ENCODE measurements at regions not wholly inside any gene's neighbourhood (a gene's known extent, or its start where the extent isn't known, plus 50 kb on each side); places are given as distances from the start of the nearest gene placed in this dataset.

DNA sequence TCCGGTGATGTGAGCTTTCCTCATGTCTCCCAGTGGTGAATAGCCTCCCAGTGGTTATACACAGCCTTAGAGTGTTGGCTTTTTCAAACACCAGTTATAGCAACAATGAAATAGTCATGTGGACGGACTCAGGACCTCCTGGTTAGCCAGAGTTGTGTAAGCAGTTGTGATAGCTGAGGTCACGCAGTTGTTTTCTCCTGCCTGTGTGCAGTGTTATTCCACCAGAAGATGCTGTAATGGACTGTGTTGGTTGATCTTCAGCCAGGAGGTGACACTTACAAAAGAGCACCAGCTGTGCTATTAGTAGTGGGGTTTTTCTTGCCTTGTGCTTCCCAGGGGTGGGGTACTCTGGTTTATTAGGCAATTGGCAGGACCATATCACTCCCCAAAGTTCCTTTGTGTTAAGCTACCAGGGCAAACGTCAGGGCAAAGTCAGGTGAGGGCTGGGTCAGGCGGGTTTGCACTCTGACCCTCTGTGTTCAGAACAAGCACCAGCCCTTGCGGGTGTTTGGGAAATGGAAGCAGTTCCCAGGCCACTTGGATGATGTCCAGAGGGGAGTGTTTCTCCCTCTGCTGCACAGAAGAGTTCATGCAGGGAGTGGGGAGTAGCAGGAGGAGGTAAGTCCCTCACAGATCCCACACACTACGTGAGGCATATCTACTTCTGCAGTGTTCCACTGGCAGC is 252.6 kb downstream of the TMEM47 start:
- H2AFZ ChIP-seq (ENCODE audit: low read depth, low read length, poor library complexity, severe bottlenecking): no peak overlapping the region
- TF ChIP-seq ELF1 (IDR thresholded peaks at IDR 0.05; ENCODE audit: borderline replicate concordance, low read depth) (no peak), YY1 (IDR thresholded peaks at IDR 0.05; ENCODE audit: extremely low read depth, insufficient replicate concordance, low read depth, low read length) (no peak), POLR2AphosphoS5 (IDR thresholded peaks at IDR 0.05; ENCODE audit: low read depth, low read length) (no peak), FOSL1 (IDR thresholded peaks at IDR 0.05; ENCODE audit: low read depth) (no peak), SIN3A (IDR thresholded peaks at IDR 0.05; ENCODE audit: low read depth) (no peak), CBX3 (IDR thresholded peaks at IDR 0.05; ENCODE audit: low read depth) (no peak), CEBPB (IDR thresholded peaks at IDR 0.05; ENCODE audit: low read depth) (no peak), EGR1 (IDR thresholded peaks at IDR 0.05; ENCODE audit: low read depth) (no peak), SRF (IDR thresholded peaks at IDR 0.05; ENCODE audit: low read depth) (no peak), CTCF (IDR thresholded peaks at IDR 0.05 in 2 of 3, conservative IDR thresholded peaks at IDR 0.05 in 1 of 3; ENCODE audit: borderline replicate concordance in 1 of 3, insufficient read depth in 1 of 3, low read depth in 2 of 3, low read length in 2 of 3) (no peak), ZFX (IDR thresholded peaks at IDR 0.05) (no peak)
- ATAC-seq: no peak
- H3K9me2 ChIP-seq (ENCODE audit: insufficient read depth): no peaks in the 10 kb centered on the region
- H3K9ac ChIP-seq (ENCODE audit: low read length): no peak overlapping the region
- no peak for DNase-seq (ENCODE audit: low read depth, low spot score)
- ChIA-PET CTCF (no interaction called here), RAD21 (ENCODE audit: low non-redundant PET in 1 of 2, low total read pairs in 2 of 2, uncharacterized antibody in 2 of 2, unreplicated experiment in 2 of 2) (no interaction called here), POLR2A (no interaction called here)
- H3K9me3 ChIP-seq (ENCODE audit: control insufficient read depth in 1 of 2, insufficient read depth in 1 of 2, low read depth in 1 of 2, low read length in 2 of 2): no peaks in the 10 kb centered on the region
- H3K79me2 ChIP-seq (ENCODE audit: insufficient read depth, low read length): no peaks in the 10 kb centered on the region
- no peaks in the 10 kb centered on the region for H4K20me1 ChIP-seq (ENCODE audit: insufficient read depth)
- H3K36me3 ChIP-seq (ENCODE audit: control insufficient read depth in 1 of 2, insufficient read depth in 2 of 2, low read length in 2 of 2): no peaks in the 10 kb centered on the region
- no peaks in the 10 kb centered on the region for H3K27me3 ChIP-seq (ENCODE audit: insufficient read depth, low read length)
- no peak overlapping the region for H3K4me3 ChIP-seq (replicated peaks in 1 of 2; ENCODE audit: low read depth in 1 of 2, low read length in 2 of 2)
- no TSS peak for BruUV-seq (replicated peaks)
- no peak overlapping the region for H3K27ac ChIP-seq (ENCODE audit: low read depth, low read length)
- no peak overlapping the region for H3K4me2 ChIP-seq (ENCODE audit: low read length)
- no peaks in the 10 kb centered on the region for H3K4me1 ChIP-seq (ENCODE audit: control insufficient read depth in 1 of 2, insufficient read depth in 2 of 2, low read length in 2 of 2)
- intact Hi-C loops (cut with micrococcal nuclease): no loop called here

All from HCT116 (cell line).